GM18861 (cell line): ENCODE measurements at regions not wholly inside any gene's neighbourhood (a gene's known extent, or its start where the extent isn't known, plus 50 kb on each side); places are given as distances from the start of the nearest gene placed in this dataset.

Experiments used
- ATAC-seq: cut with Tn5 transposase; IDR thresholded peaks from one replicate; pipeline ENCODE4 v1.9.1; 2021; ENCODE audit not compliant: unreplicated experiment

GRCh38 chrX:78213331-78213730 lies 73.9 kb upstream of the TAF9B start:
- no peak for ATAC-seq

GRCh38 chrX:78199851-78200250 lies 60.4 kb upstream of the TAF9B start:
- ATAC-seq, result peak; percentile 87
